A549 (cell line): ENCODE measurements at regions not wholly inside any gene's neighbourhood (a gene's known extent, or its start where the extent isn't known, plus 50 kb on each side); places are given as distances from the start of the nearest gene placed in this dataset.
A peak's percentile ranks its signal among the peaks of the same experiment; 100 is the strongest.
"Not testable (repeated sequence)": the region's sequence is repeated elsewhere in the genome, so short reads cannot be mapped to it uniquely, and the experiment has no call there.

ENCODE experiments used
- ATAC-seq, 2 experiments: fragments of 200-7000 bp in 1 of 2; fragments of >200 bp in 1 of 2; cut with Nextera tagmentation in 1 of 2; cut with Tn5 transposase in 1 of 2; 3 replicates each; pipeline versions ENCODE4 v1.8.0 to v1.9.1; 2018 to 2020; ENCODE audit warnings: mild to moderate bottlenecking in 1 of 2, moderate library complexity in 1 of 2
- CTCF ChIA-PET: fragments of 300-600 bp; sonication (Branson Sonifier 250); formaldehyde crosslinking; extraction: SDS; loops from one replicate; lab custom pipeline; 2021; ENCODE audit warnings: antibody characterized with exemption, inconsistent platforms; lab: Yijun Ruan, JAX
- POLR2A ChIA-PET: fragments of 350-600 bp; formaldehyde crosslinking; extraction: SDS; loops from one replicate; lab custom pipeline; 2021; ENCODE audit warnings: antibody characterized with exemption, inconsistent platforms; lab: Yijun Ruan, JAX
- DNase-seq, 2 experiments: peaks; one replicate each; pipeline versions ENCODE4 v3.0.0 to v3.0.0-alpha.2; 2011 to 2016; ENCODE audit warnings: low read depth in 1 of 2, low spot score in 1 of 2
- FAIRE-seq: peaks from 2 replicates; lab custom pipeline; 2011; peaks lifted over from hg19 to GRCh38; lab: Jason Lieb, UNC
- H3K27ac ChIP-seq, 2 experiments: fragments of >200 bp; sonication (Bioruptor Twin); formaldehyde crosslinking; 3 replicates each; pipeline ENCODE4 v1.5.1; 2016 to 2017
- H3K4me1 ChIP-seq: fragments of >200 bp; sonication (Bioruptor Twin); formaldehyde crosslinking; 3 replicates; pipeline ENCODE4 v1.6.1; 2016
- H3K4me2 ChIP-seq: fragments of >200 bp; sonication (Bioruptor Twin); formaldehyde crosslinking; 3 replicates; pipeline ENCODE4 v1.6.1; 2016
- H3K4me3 ChIP-seq: fragments of >200 bp; sonication (Bioruptor Twin); formaldehyde crosslinking; 3 replicates; pipeline ENCODE4 v1.5.1; 2016
- H3K9me3 ChIP-seq: fragments of >200 bp; sonication (Bioruptor Twin); formaldehyde crosslinking; 3 replicates; pipeline ENCODE4 v1.6.1; 2016
- BHLHE40 ChIP-seq: IDR thresholded peaks from 2 replicates; pipeline ENCODE4 v1.6.1; 2012; ENCODE audit warnings: low read depth, low read length, inconsistent platforms
- CBX2 ChIP-seq: fragments of 200-600 bp; sonication (generic); IDR thresholded peaks from 2 replicates; pipeline ENCODE4 v1.6.1; 2016; ENCODE audit warnings: low read depth, mild to moderate bottlenecking, borderline replicate concordance
- CTCF ChIP-seq: fragments of >200 bp; sonication (Bioruptor Twin); formaldehyde crosslinking; IDR thresholded peaks from 3 replicates; pipeline ENCODE4 v1.5.1; 2016
- ESRRA ChIP-seq: fragments of 150-350 bp; IDR thresholded peaks from 2 replicates; pipeline ENCODE4 v1.6.1; 2014; ENCODE audit warnings: mild to moderate bottlenecking, low read length, borderline replicate concordance
- FOSL2 ChIP-seq, 2 experiments: fragments of 450-650 bp in 1 of 2; fragments of >200 bp in 1 of 2; sonication (Bioruptor Twin) in 1 of 2; formaldehyde crosslinking; IDR thresholded peaks; 2 replicates each; pipeline versions ENCODE4 v1.5.0 to v1.6.1; 2016 to 2020; ENCODE audit warnings: mild to moderate bottlenecking in 1 of 2, moderate library complexity in 1 of 2
- GATA3 ChIP-seq: IDR thresholded peaks from 2 replicates; pipeline ENCODE4 v1.6.1; 2012; ENCODE audit warnings: borderline replicate concordance
- HDAC2 ChIP-seq: fragments of 200-600 bp; sonication (generic); IDR thresholded peaks from 2 replicates; pipeline ENCODE4 v1.6.1; 2016
- HMGXB4 ChIP-seq: fragments of 250-450 bp; sonication (Bioruptor Pico); IDR thresholded peaks from 2 replicates; pipeline ENCODE4 v1.5.0; 2021; ENCODE audit warnings: mild to moderate bottlenecking, moderate library complexity, borderline replicate concordance
- HOXA7 ChIP-seq: fragments of 250-450 bp; sonication (Bioruptor Pico); IDR thresholded peaks from 2 replicates; pipeline ENCODE4 v1.5.0; 2020; ENCODE audit warnings: mild to moderate bottlenecking, moderate library complexity
- MYC ChIP-seq: IDR thresholded peaks from 2 replicates; pipeline ENCODE4 v1.6.1; 2012; ENCODE audit warnings: mild to moderate bottlenecking, inconsistent platforms, low read length, improper control_type of control experiment, borderline replicate concordance
- NFE2L2 ChIP-seq: fragments of 150-350 bp; conservative IDR thresholded peaks from 2 replicates; pipeline ENCODE4 v1.6.1; 2014; ENCODE audit warnings: low read length
- NR3C1 ChIP-seq: fragments of >200 bp; sonication (Bioruptor Twin); formaldehyde crosslinking; IDR thresholded peaks from 3 replicates; pipeline ENCODE4 v1.6.1; 2017
- PBX3 ChIP-seq: IDR thresholded peaks from 2 replicates; pipeline ENCODE4 v1.6.1; 2012
- PHF8 ChIP-seq: fragments of 200-600 bp; sonication (generic); IDR thresholded peaks from 2 replicates; pipeline ENCODE4 v1.6.1; 2016; ENCODE audit warnings: low read depth, mild to moderate bottlenecking, antibody characterized with exemption, moderate library complexity, borderline replicate concordance
- POLR2A ChIP-seq: IDR thresholded peaks from 2 replicates; pipeline ENCODE4 v1.6.1; 2012; ENCODE audit warnings: mild to moderate bottlenecking, low read length
- POLR2AphosphoS2 ChIP-seq: conservative IDR thresholded peaks from 2 replicates; pipeline ENCODE4 v1.6.1; 2012; ENCODE audit warnings: low read length, improper control_type of control experiment, inconsistent platforms
- RAD21 ChIP-seq, 2 experiments: fragments of >200 bp in 1 of 2; sonication (Bioruptor Twin) in 1 of 2; formaldehyde crosslinking in 1 of 2; IDR thresholded peaks in 1 of 2; conservative IDR thresholded peaks in 1 of 2; 2 replicates in 1 of 2; 3 replicates in 1 of 2; pipeline ENCODE4 v1.6.1; 2012 to 2018; ENCODE audit warnings: inconsistent platforms in 1 of 2
- RARB ChIP-seq: fragments of 250-450 bp; sonication (Bioruptor Pico); IDR thresholded peaks from 2 replicates; pipeline ENCODE4 v1.8.0; 2021; ENCODE audit warnings: mild to moderate bottlenecking, moderate library complexity
- REST ChIP-seq: fragments of 200-600 bp; sonication (generic); IDR thresholded peaks from 2 replicates; pipeline ENCODE4 v1.6.1; 2016; ENCODE audit warnings: antibody characterized with exemption, mild to moderate bottlenecking, moderate library complexity
- RNF2 ChIP-seq: fragments of 200-600 bp; sonication (generic); IDR thresholded peaks from 2 replicates; pipeline ENCODE4 v1.6.1; 2016; ENCODE audit warnings: low read depth, mild to moderate bottlenecking, antibody characterized with exemption, moderate library complexity, borderline replicate concordance
- SMC3 ChIP-seq: fragments of >200 bp; sonication (Bioruptor Twin); formaldehyde crosslinking; IDR thresholded peaks from 3 replicates; pipeline ENCODE4 v1.6.1; 2018; ENCODE audit warnings: inconsistent platforms
- SREBF2 ChIP-seq: fragments of 450-650 bp; IDR thresholded peaks from 2 replicates; pipeline ENCODE4 v1.6.1; 2014; ENCODE audit warnings: mild to moderate bottlenecking, moderate library complexity
- TFCP2L1 ChIP-seq: fragments of 250-450 bp; sonication (Bioruptor Pico); IDR thresholded peaks from 2 replicates; pipeline ENCODE4 v1.5.0; 2021; ENCODE audit warnings: mild to moderate bottlenecking
- ZSCAN20 ChIP-seq: fragments of 250-450 bp; sonication (Bioruptor Pico); IDR thresholded peaks from 2 replicates; pipeline ENCODE4 v1.8.0; 2022; ENCODE audit warnings: mild to moderate bottlenecking, moderate library complexity
- WGBS: methylation state at CpG from one replicate; pipeline ENCODE4 v1.1.6; 2017; ENCODE audit errors: missing lambda C conversion rate; 5-methylcytosine and 5-hydroxymethylcytosine counted together

GRCh38 chr5:2151301-2151888 is 268.7 kb upstream of the IRX4 start:
- ATAC-seq, POLR2A ChIA-PET, H3K27ac ChIP-seq, H3K9me3 ChIP-seq, H3K4me2 ChIP-seq, H3K4me3 ChIP-seq, CTCF ChIA-PET, H3K4me1 ChIP-seq, FAIRE-seq: not testable (repeated sequence)
- WGBS = 8% methylated on average over 5 of the region's 8 CpGs
- peak; percentile 42 for TF ChIP-seq CTCF
- TF ChIP-seq RAD21 (conservative IDR thresholded peaks at IDR 0.05 in 1 of 2, IDR thresholded peaks at IDR 0.05 in 1 of 2) = peak; percentile 27 to 65; a peak in 4 of 5 replicates
- 0 out of 3 replicates have a peak, but pooled peaks have one; percentile 19 for TF ChIP-seq SMC3
- peak in 1 of 2 experiments; percentile 30 for DNase-seq

- POLR2A ChIA-PET = no interaction called here
- no peak overlapping the region for H3K4me3 ChIP-seq
- 17% methylated on average over 15 of the region's 15 CpGs for WGBS
- no peaks in the 10 kb centered on the region for H3K4me1 ChIP-seq
- 0 out of 6 replicates have a peak, but pooled peaks of 1 of the 2 experiments have one; percentile 30 for ATAC-seq
- no peak for TF ChIP-seq POLR2A
- no peak for TF ChIP-seq NR3C1
- TF ChIP-seq REST = no peak
- TF ChIP-seq NFE2L2 = no peak
- TF ChIP-seq GATA3 = no peak
- no peak for TF ChIP-seq MYC
- no peak for TF ChIP-seq ESRRA
- TF ChIP-seq FOSL2 (IDR thresholded peaks at IDR 0.05) = no peak
- TF ChIP-seq FOSL2 (CRISPR knock-in tag; IDR thresholded peaks at IDR 0.05) = 0 out of 2 replicates have a peak, but pooled peaks have one; percentile 14
- TF ChIP-seq ZSCAN20 (CRISPR knock-in tag) = no peak
- H3K4me2 ChIP-seq = no peak overlapping the region
- no peak overlapping the region for H3K27ac ChIP-seq
- DNase-seq = peak in 1 of 2 experiments; percentile 23
- no peak for FAIRE-seq
- no peaks in the 10 kb centered on the region for H3K9me3 ChIP-seq
- CTCF ChIA-PET = no interaction called here
Observed at GRCh38 chr5:2149195-2149539, 266.4 kb upstream of the IRX4 start.

- no peak overlapping the region for H3K27ac ChIP-seq
- no peaks in the 10 kb centered on the region for H3K4me1 ChIP-seq
- CTCF ChIA-PET = no interaction called here
- no peaks in the 10 kb centered on the region for H3K9me3 ChIP-seq
- no peak overlapping the region for H3K4me3 ChIP-seq
- POLR2A ChIA-PET = no interaction called here
- no peak overlapping the region for H3K4me2 ChIP-seq
- ATAC-seq (no peak), DNase-seq (no peak), FAIRE-seq (no peak)
- WGBS = 65% methylated on average over 13 of the region's 14 CpGs
- no peak for TF ChIP-seq BHLHE40
- TF ChIP-seq HOXA7 = no peak
- no peak for TF ChIP-seq PHF8
- no peak for TF ChIP-seq HDAC2
- TF ChIP-seq RARB (CRISPR knock-in tag) = no peak
- TF ChIP-seq RNF2 = no peak
- TF ChIP-seq SMC3 = no peak
- no peak for TF ChIP-seq HMGXB4 (CRISPR knock-in tag)
- TF ChIP-seq FOSL2 (IDR thresholded peaks at IDR 0.05) = no peak
- TF ChIP-seq FOSL2 (CRISPR knock-in tag; IDR thresholded peaks at IDR 0.05) = no peak
- no peak for TF ChIP-seq POLR2AphosphoS2
- no peak for TF ChIP-seq CBX2
- TF ChIP-seq TFCP2L1 (CRISPR knock-in tag) = no peak
- no peak for TF ChIP-seq SREBF2
- TF ChIP-seq PBX3 = no peak
Observed at GRCh38 chr5:2148312-2149194, 265.8 kb upstream of the IRX4 start.
